Posterior cingulate gyrus (tissue), 11 donors: ENCODE measurements at regions not wholly inside any gene's neighbourhood (a gene's known extent, or its start where the extent isn't known, plus 50 kb on each side); places are given as distances from the start of the nearest gene placed in this dataset.
"Not testable (repeated sequence)": the region's sequence is repeated elsewhere in the genome, so short reads cannot be mapped to it uniquely, and the experiment has no call there.

Experiments
- DNase-seq, 10 donors: peaks; one replicate each; pipeline versions ENCODE4 v3.0.0 to v3.0.0-alpha.2; 2020 to 2021; ENCODE audit warnings: mixed read lengths in 3 of 10
- intact Hi-C: fragments of 100-400 bp; cut with DNase I; formaldehyde crosslinking; loops from one replicate; pipeline ENCODE4 v1.15.1; 2023

GRCh38 chr2:123578016-123578415 lies 447.1 kb upstream of the CNTNAP5 start:
- DNase-seq, result no peak
- intact Hi-C loops, result no loop called here

GRCh38 chr2:123596621-123597020 lies 428.5 kb upstream of the CNTNAP5 start:
- no peak for DNase-seq

GRCh38 chr2:123597988-123598387 lies 427.1 kb upstream of the CNTNAP5 start:
- intact Hi-C loops, result no loop called here
- no peak for DNase-seq

More at GRCh38 chr2:123596621-123597020, 428.5 kb upstream of the CNTNAP5 start:
- intact Hi-C loops, result no loop called here

GRCh38 chr2:123606631-123607030 lies 418.5 kb upstream of the CNTNAP5 start:
- intact Hi-C loops, result no loop called here
- no peak for DNase-seq

GRCh38 chr2:123609077-123609476 lies 416.0 kb upstream of the CNTNAP5 start:
- intact Hi-C loops, result no loop called here
- DNase-seq, result no peak

GRCh38 chr2:123614596-123614995 lies 410.5 kb upstream of the CNTNAP5 start:
- DNase-seq, result no peak
- intact Hi-C loops, result no loop called here

- DNase-seq, intact Hi-C loops: not testable (repeated sequence)
These were observed 406.4 kb upstream of the CNTNAP5 start for GRCh38 chr2:123618642-123619041.

- DNase-seq, result no peak
- intact Hi-C loops, result no loop called here
These were observed 400.3 kb upstream of the CNTNAP5 start for GRCh38 chr2:123624816-123625215.

- DNase-seq, result no peak
- intact Hi-C loops, result no loop called here
These were observed 388.9 kb upstream of the CNTNAP5 start for GRCh38 chr2:123636232-123636631.

- no peak for DNase-seq
- intact Hi-C loops, result no loop called here
These were observed 384.3 kb upstream of the CNTNAP5 start for GRCh38 chr2:123640685-123641335.

- intact Hi-C loops, result no loop called here
These were observed 381.0 kb upstream of the CNTNAP5 start for GRCh38 chr2:123644053-123644452.

GRCh38 chr2:123648016-123648415 lies 377.1 kb upstream of the CNTNAP5 start:
- no peak for DNase-seq
- intact Hi-C loops, result no loop called here

More at GRCh38 chr2:123644053-123644452, 381.0 kb upstream of the CNTNAP5 start:
- no peak for DNase-seq

GRCh38 chr2:123648956-123649355 lies 376.1 kb upstream of the CNTNAP5 start:
- intact Hi-C loops, result no loop called here
- DNase-seq, result no peak

- no peak for DNase-seq
- intact Hi-C loops, result no loop called here
These were observed 373.9 kb upstream of the CNTNAP5 start for GRCh38 chr2:123651151-123651550.

- no peak for DNase-seq
- intact Hi-C loops, result no loop called here
These were observed 372.8 kb upstream of the CNTNAP5 start for GRCh38 chr2:123652320-123652719.

- intact Hi-C loops, result no loop called here
- no peak for DNase-seq
These were observed 368.5 kb upstream of the CNTNAP5 start for GRCh38 chr2:123656590-123656989.

GRCh38 chr2:123659120-123659519 lies 366.0 kb upstream of the CNTNAP5 start:
- no peak for DNase-seq
- intact Hi-C loops, result no loop called here

GRCh38 chr2:123670286-123670685 lies 354.8 kb upstream of the CNTNAP5 start:
- intact Hi-C loops, result no loop called here

GRCh38 chr2:123683797-123684196 lies 341.3 kb upstream of the CNTNAP5 start:
- intact Hi-C loops, result not testable (repeated sequence)
- DNase-seq, result peak in 1 of 10 donors; percentile 67

More at GRCh38 chr2:123670286-123670685, 354.8 kb upstream of the CNTNAP5 start:
- no peak for DNase-seq

GRCh38 chr2:123687064-123687463 lies 338.0 kb upstream of the CNTNAP5 start:
- peak in 1 of 10 donors; percentile 63 for DNase-seq
- intact Hi-C loops, result no loop called here

- intact Hi-C loops, result no loop called here
- no peak for DNase-seq
These were observed 336.7 kb upstream of the CNTNAP5 start for GRCh38 chr2:123688231-123688940.

GRCh38 chr2:123692121-123692520 lies 333.0 kb upstream of the CNTNAP5 start:
- DNase-seq, result no peak
- intact Hi-C loops, result no loop called here
